ENCODE measurements at regions not wholly inside any gene's neighbourhood (a gene's known extent, or its start where the extent isn't known, plus 50 kb on each side); places are given as distances from the start of the nearest gene placed in this dataset.
"Not testable (repeated sequence)": the region's sequence is repeated elsewhere in the genome, so short reads cannot be mapped to it uniquely, and the experiment has no call there.

DNA sequence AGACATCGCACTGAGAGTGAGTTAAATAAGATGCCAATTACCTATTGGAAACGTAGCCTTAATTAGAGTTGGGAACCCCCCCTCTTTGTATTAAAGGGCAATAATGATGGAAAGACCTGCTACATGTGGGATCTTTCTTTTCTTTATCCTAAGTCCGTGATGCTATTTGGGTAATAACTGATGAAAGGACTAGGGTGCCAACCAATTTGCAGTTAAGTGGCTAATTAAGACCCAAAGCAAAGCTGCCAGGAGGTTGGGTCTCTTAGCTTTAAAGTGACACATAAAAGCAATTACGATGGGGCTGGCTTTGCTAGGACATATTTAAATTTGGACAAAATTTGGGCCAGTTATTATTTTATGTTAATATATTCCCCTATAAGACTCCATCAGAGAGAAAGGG, 728.8 kb downstream of the NR2F1-AS1 start:
- DNase-seq, result no peak

DNA sequence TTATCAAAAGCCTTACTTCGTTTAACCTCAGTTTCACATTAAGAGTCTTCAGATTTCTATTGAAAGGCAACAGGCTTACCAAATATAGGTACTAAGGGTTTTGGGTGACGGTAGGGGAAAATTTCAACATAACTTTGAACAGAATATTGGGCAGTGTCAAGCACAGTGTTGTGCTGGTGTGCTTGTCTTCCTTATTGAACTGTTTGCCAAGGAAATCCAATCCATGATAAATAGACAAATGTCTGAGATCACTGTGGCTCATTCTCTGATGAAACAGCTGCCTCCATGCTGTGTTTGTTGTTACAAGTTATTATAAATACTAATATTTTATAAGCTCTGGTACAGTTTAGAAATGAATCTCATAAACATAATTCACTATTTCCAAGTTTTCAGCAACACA, 730.1 kb downstream of the NR2F1-AS1 start:
- DNase-seq, result no peak

DNA sequence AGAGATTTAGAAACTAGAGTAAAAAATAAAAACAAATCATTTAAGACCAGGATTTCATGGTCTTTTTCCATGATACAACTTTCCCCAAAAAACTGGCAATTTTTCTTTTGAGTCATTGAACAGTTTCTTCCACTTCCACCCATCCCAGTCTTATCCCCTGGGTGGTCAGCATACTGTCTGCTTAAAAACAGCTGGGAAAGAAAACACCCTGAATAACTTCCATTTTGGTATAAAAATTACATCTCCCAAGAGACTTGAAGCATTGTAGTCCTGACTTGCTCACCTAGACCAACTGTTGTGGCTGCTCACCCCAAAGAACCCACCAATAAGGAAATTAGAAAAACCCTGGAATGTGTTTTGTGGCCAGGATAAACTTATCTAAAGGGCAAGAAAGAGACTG, 731.3 kb downstream of the NR2F1-AS1 start:
- no peak for DNase-seq

DNA sequence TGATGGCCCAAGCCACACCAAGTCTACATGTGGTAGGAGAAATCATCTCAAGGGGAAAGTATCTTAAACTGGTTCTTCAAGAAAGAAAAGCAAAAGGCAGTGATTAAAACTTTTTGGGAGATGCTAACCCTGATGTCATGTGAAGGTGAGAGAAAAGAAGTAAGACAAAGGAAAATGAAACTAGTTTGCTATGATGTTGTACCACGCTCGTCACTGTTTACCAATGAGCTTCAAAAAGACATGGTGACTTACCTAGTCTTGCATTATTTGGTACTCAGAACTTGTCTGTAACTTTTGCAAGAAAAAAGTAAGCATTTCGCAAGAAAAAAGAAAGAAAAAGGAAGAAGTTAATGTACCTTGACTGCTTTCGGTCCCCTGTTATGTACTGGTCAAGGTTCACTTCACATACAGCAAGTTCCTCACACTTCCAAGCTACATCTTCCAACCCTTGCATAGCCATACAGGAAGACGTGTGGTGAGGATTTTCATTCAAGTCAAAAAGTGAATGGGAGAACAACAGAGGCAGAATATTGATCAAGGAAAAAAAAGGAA, 739.3 kb downstream of the NR2F1-AS1 start:
- no peak for DNase-seq

DNA sequence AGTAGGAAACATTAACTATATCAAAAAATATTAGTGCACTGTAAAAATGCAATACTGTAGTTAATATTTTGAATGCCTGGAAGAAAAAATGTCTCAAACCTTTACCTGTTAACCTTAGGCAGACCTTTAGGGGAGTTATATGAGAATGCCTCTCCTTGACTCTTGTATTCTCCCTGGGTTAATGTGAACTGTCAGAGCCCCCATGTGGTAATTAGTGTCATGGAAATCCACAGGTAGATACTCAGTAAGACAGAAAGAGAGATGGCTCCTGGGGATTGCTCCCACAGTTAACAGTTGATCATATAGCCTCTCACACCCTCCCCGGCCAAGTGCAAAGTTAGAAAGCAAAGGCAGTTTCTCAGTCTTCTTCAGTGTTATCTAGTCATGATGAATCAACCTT, 742.8 kb downstream of the NR2F1-AS1 start:
- DNase-seq, result no peak

DNA sequence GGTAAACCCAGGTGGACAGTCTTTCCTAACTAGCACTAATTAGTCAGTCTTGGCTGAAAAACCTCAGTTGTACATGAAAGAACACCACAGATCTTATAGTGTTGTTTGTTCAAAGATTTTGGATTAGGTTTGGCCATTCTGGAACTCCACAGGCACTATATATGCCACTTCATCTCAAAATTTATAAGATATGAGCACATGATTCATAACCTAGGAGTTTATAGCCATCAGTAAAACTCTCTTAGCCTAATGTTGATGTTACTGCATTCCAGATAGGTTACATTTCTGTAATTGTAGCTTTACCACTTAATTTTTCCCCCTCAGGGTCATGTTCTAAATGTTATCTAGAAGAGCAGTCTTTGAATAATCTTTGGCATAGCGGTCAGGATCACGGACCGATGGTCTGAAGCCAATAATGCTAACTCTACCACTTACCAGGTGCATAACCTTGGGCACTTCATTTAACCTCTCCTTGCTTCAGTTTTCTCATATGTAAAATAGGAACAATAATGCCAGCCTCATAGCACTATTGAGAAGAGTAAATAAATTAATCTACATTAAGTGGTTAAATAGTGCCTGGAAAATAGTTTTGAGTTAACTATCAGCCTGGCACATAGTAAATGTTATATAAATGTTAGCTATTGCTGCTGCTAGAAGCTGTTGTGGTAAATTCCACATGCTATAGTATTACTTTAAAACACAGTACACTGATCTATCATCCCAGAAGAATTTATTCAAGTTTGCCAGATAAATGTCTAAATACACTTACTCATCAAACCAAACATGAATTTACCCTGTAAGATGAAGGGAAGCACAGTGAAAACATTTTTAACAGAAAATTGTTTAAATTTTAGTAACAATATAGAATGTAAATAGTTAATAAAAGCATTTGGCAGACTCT, 743.9 kb downstream of the NR2F1-AS1 start:
- DNase-seq, result no peak

DNA sequence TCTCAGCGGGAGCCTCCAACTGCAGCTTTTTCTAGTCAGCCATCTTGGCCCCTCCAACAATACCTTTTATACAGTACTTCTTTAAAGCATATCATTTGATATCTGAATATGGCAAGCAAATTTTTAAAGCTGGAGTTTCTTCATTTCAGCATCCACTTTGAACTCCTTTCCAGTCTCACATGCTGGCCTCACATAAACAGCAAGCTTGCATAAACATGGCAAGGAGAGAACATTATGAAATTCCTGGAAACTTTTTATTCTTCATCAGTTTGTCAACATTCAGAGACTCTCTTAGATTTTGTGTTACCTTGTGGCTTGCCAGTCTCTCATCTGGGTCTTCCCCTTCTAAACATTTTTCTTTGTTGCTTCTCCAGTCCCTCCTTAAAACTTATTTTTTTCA, 745.3 kb downstream of the NR2F1-AS1 start:
- no peak for DNase-seq

DNA sequence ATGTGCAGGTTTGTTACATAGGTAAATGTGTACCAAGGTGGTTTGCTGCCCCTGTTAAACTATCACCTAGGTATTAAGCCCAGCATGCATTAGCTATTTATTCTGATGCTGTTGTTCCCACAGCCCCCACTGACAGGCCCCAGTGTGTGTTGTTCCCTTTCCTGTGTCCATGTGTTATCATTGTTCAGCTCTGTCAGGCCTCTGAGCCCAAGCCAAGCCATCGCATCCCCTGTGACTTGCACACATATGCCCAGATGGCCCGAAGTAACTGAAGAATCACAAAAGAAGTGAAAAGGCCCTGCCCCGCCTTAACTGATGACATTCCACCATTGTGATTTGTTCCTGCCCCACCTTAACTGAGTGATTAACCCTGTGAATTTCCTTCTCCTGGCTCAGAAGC, 757.5 kb downstream of the NR2F1-AS1 start:
- DNase-seq, result not testable (repeated sequence)

DNA sequence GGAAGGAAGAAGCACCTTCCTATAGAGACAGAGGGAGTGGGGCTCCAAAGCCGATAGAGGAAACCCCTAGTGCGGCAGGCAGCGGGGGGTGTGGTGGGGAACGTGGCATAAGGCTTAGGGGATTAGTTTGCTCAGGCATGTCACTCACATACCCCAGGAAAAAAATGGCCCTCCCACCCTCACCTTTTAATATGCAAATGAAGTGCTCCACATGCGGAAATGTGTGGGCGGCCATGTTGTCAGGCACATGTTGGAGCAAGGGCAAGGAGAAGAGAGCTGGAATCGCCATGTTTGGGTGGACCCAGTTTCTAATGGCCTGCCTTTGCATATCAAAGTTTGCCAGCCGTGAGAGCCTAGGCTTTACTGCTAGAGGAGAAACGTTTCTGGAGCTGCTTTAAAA, 758.8 kb downstream of the NR2F1-AS1 start:
- DNase-seq, result no peak

DNA sequence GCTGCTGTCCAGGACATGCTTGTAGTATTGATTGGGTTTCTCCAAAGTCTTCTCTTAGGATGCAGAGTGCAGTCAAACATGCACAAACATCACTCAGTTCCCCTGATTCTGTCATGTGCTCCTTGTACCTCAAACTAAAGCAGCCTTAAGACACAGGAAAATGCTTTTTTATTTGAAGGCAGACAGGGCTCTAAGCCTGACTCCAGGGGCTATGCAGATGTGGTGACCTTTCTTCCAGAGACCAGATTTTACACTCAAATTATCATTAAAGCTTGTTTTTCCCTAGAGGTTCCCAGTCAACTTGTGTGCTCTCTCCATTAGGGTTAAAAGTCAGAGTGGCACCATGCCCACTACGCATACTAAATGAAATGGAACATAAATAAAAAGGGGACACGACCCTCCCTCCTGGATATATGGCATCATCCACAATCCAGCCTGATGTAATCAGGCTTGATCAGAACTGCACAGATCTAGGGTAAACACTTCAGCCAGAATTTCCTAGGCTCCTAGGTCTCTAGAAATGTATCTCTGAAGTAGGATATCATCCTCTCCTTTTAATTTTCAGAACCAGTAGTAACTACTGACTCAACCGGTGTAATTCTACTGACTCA, 771.1 kb downstream of the NR2F1-AS1 start:
- DNase-seq, result no peak

DNA sequence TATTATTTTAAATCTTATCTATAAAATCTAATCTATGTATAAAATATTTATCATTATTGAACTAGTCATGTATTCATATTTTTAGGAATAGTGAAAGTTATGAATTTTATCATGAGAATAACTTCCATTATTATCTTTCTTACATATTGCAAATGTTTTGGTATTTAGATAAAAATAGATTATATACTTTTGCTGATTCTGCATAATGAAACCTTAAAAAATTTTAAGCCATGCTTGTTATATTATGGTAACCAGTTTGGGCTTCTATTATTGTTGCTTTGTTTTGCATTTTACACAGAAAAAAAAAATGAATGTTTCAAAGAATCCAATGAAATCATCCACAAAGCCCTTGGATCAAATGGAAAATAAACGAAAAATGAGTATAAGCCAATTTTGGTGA, 772.5 kb downstream of the NR2F1-AS1 start:
- no peak for DNase-seq

DNA sequence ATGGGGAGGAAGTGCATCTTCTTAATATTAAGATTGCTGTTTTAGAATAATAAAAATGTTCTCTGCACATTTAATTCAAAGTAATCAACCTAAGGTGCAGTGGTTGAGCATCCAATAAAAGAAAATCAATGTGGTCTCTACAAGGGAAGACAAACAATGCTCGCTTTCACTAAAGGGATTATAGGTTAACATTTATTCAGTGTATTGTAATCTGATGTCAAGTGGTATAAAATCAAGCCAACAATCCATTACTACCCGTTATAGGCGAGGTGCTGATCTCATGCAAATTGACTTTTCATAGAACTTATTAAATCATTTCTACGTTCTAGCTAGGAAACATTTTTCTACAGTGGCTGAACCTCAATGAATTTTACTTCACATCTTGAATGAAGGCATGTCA, 773.9 kb downstream of the NR2F1-AS1 start:
- DNase-seq, result no peak

DNA sequence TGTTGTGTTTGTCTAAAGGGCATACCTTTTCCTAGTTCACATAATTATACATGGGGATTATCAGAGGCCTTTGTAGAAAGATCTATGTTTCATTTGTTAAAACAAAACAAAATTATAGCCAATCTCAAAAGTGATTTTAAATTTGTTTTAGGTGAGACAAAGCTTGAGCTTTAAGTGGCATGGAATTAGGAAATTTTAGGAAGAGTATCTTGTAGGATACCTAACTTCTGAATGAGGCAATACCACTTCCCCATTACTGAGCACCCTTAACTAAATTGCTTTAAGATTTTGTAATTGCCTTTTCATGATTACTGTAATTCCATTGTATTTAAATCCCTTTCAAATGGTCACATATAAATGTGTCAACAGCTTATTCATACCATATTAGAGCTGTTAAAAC, 775.6 kb downstream of the NR2F1-AS1 start:
- DNase-seq, result no peak

DNA sequence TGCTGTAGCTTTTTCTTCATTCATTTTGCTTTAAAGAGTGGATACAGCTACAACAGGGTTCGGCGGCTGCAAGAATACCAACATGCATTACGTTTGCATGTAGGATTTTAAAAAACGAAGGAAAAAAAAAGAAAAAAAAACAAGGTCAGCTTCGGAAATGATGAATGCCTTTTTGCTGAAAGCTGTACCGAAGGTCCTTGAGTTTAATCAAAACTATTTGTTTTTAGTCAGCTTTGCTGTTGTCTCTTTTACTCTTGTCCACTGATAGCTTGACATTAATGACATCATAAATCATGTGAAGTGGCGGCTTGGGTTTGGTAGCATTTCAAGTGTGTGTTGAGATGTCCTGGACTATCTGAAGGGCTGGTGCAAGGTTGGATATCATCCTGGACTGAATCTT, 779.1 kb downstream of the NR2F1-AS1 start:
- DNase-seq, result no peak

DNA sequence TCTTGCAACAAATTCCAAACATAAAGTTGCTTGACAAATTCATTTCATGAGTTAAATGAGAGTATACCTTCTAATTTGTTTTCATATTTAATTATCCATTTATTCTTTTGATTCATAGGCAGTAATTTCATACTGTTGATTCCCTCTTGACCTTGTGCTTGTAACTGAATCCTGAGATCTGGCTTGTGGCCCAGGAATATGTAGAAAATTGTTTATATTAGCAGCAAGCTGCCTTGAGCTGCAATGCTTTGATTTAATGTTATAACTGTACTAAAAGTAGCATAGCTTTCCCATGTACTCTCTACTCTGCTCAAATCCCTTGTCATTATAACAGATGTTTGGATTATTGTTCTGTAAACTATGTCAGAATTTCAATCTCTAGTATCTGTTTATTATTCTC, 780.7 kb downstream of the NR2F1-AS1 start:
- DNase-seq, result no peak

DNA sequence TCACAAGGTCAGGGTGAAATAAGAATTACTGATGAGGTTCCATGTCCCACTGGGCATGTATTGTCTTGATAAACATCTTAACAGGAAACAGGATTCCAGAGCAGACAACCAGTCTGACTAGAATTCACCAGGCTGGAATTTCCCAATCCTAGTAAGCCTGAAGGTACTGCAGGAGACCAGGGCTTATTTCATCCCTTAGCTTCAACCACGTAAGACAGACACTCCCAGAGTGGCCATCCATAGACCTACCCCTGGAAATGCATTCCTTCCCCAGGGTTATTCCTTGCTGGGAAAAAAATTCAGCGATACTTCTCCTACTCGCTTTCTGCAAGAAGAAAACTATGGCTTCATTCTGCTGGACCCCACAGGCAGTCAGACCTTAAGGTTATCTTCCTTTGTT, 785.4 kb downstream of the NR2F1-AS1 start:
- no peak for DNase-seq

DNA sequence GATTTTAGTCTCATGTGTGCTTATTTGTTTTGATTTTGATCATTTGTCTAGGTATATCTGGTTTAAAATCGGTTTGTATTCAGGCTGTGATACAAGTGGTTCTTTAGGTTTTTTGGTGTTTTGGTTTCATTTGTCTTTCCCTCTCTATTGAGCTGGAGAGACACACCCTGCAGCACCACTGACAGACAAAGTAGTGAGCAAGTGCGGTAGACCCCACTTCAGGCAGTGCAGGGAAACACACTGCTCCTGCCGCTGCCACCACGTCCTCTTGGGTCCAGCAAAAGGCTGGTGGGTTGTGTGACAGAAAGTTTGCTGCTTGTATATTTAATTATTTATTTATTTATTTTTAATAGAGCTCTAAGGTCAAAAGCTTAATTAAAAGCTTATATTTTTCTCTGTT, 801.0 kb downstream of the NR2F1-AS1 start:
- no peak for DNase-seq

DNA sequence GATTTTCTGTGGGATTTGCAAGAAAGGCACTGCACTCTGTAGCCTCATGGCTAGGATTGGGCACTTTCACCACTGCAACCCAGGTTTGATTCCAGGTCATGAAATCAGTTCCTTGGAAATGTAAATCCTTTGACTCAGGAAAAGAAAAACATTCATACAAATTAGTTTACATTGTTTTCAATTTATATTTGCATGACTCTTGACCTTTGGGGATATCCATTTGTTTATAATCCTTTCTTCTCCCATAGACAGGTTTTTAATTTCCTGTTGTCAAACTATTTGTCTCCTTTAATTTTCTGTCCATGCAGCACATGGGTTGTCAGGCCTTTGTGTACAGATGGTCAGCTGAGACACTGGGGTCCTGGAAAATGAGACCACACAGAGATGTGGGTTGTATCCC, 801.5 kb downstream of the NR2F1-AS1 start:
- no peak for DNase-seq

DNA sequence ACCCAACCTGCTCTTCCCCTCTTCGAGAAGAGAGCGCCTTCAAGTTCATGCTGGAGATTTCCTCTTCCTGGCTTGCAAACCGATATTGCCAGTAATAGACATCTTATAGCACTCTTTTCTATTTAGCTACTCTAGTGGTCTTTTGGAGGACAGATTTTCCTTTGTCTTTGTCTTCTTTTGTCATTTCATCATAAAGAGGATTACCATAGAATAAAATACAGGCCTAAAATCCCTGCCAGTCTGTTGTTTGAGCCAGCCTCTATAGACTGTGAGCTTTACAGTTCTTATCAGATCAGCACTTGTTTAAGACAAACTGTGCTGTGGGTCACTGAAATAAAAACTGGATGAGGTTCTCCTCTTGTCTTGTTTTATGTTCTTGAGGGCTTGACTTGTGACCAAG, 802.8 kb downstream of the NR2F1-AS1 start:
- no peak for DNase-seq

DNA sequence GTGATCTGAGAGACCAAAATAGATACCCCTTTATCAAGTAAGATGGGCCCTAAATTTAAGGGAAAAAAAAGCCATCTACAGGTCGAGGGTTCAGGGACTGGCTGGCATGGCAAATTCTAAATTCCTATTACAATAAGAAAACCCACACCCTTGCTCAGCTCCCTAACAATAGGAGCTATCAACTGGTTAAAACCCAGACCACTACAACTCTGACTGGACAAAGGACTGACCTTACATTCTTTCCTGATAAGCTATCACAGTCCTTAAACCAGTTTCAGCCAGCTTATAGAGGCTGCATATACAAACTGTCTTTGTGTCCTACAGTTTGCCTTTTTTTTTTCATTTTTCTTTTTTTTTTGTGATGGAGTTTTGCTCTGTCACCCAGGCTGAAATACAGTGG, 803.6 kb downstream of the NR2F1-AS1 start:
- no peak for DNase-seq

DNA sequence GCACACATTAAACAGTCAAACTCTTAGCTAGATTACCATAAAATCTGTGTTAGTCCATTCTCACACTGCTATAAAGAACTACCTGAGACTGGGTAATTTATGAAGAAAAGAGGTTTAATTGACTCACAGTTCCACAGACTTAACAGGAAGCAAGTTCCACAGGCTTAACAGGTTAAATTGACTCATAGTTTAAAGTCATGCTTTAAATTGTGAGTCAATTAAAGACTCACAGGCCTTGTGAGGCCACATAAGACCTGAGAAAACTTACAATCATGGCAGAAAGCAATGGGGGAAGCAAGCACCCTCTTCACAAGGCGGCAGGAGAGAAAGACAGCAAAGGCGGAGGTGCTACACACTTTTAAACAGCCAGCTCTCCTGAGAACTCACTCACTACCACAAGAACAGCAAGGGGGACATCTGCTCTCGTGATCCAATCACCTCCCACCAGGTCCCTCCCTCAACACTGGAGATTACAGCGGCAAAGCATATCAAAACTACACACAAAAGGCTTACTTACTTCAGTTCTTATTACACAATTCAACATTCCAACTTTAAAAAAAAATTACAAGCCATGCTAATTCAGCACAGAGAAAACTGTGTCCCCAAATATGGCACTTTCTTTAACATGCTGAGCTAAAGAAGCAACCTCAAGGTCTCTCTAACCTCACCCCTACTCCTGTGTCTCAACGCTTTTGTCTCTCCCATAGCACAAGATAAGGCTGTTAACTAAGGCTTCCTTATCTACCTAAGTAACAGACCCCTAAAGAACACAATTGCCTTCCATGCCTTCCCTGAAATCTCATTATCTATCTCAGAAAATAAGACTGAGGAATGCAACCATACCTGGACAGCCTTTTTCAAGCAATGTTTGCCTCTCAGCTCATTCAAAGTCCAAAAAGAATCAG, 805.1 kb downstream of the NR2F1-AS1 start:
- no peak for DNase-seq

DNA sequence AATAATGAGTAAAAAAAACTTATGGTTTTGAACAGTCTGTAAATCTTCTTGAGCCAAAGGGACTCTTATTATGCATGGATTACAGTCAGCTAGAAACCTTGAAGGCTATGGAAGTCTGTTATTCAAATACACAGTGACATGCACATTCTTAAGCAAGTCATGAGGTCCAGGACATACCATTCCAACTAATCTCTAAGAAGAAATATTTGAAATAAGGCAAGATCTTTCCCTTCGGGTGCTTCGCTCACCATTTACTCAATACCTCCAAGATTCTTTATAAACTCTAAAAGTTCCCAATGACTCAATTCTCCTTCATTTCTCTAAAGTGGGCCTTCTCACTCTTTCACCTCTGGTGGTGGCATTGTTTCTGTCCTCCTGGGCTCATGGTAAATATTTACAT, 811.0 kb downstream of the NR2F1-AS1 start:
- no peak for DNase-seq

DNA sequence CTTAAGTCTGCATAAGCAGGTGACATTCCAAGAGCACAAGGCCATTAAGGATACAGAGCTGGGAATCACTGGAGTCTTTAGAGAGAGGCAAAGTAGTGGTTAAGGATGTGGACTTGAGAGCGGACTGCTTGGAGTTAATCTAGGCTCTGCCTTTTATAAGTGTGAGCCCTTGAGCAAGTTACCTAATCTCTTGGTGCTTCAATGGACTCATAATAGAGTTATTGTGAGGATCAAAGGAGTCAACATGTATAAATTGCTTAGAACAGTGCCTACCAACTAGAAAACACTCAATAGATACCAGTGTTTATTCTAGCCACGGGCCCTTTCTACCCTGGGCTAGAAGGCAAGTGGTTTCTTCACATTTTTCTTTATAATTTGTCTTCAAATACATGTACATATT, 819.4 kb downstream of the NR2F1-AS1 start:
- no peak for DNase-seq

All from islet precursor cell (in vitro differentiated cells).